Epithelial cell of prostate (primary cell): ENCODE measurements at regions not wholly inside any gene's neighbourhood (a gene's known extent, or its start where the extent isn't known, plus 50 kb on each side); places are given as distances from the start of the nearest gene placed in this dataset.
A peak's percentile ranks its signal among the peaks of the same experiment; 100 is the strongest.
"Not testable (repeated sequence)": the region's sequence is repeated elsewhere in the genome, so short reads cannot be mapped to it uniquely, and the experiment has no call there.

Experiments
- DNase-seq: peaks from one replicate; pipeline ENCODE4 v3.0.0-alpha.2; 2011; ENCODE audit warnings: low read depth, low spot score
- H3K27ac ChIP-seq: fragments of 450-650 bp; 2 replicates; pipeline ENCODE4 v1.5.1; 2017; ENCODE audit warnings: mild to moderate bottlenecking

DNA sequence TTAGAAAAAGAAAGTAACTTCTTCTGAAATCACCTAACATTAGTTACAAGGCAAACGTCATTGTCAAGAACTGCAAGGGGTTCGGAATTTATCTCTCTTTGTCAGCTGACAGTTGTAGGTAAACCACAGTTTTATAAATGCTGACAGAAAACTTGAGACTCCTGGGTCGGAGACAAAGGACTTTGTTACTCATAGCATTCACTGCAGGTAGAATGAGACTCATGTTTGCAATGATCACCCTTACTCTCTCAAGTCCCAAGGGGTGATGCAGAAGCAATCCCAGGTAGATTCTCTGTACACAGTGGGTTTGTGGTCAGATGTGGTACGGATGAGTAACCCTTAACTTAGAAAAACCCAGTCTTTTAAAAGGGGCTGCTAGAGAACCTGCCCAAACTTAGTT, 757.8 kb downstream of the TRIB2 start:
- H3K27ac ChIP-seq, result no peak overlapping the region
- DNase-seq, result no peak

DNA sequence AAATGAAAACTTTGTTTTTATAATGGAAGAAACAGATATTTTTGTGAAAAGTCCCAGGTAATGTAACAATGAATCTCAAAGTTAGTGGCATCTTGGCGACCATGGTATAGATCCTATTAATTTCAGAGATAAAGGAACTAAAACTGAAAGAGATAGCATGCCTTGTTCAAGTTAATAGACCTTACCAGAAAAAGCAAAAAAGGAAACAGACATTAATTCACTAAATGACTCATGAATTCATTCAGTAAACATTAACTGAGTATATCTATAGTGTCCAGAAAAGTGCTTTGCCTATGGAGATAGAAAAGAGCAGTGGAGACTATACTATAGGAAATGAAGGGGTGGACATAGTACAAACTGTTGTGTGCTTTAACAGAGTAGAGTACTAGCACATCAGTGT, 763.3 kb downstream of the TRIB2 start:
- no peak overlapping the region for H3K27ac ChIP-seq
- DNase-seq, result no peak

DNA sequence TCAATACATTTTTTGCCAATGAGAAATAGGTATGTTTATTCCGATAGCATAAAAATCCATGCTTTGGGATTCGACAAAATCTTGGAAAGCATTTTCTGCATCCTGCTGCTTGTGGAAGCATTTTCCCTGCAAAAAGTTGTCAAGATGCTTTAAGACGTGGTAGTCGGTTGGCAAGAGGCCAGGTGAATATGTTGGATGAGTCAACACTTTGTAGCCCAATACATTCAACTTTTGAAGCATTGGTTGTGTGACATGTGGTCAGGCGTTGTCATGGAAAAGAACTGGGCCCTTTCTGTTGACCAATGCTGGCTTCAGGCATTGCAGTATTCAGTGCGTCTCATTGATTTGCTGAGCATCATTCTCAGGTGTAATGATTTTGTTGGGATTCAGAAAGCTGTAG, 764.5 kb downstream of the TRIB2 start:
- no peak for DNase-seq
- no peak overlapping the region for H3K27ac ChIP-seq

DNA sequence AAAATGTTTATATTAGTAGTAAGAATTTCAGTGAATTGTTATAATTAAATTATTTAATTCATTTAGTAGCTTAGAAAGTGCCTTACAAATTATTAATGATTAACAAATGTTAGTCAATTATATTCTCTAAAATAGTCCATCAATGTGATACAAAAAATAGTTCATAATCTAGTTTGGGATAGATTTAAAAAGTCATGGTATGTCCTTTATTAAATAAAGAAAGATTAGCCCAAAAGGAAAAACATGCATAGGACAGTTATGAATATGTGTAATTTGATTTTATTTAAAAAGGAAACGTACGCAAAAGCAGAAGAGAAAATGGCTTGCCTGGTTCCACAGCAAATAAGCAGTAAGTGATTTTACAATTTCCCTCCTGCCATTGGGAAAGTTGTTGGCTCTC, 768.5 kb downstream of the TRIB2 start:
- H3K27ac ChIP-seq, result no peak overlapping the region
- DNase-seq, result no peak

DNA sequence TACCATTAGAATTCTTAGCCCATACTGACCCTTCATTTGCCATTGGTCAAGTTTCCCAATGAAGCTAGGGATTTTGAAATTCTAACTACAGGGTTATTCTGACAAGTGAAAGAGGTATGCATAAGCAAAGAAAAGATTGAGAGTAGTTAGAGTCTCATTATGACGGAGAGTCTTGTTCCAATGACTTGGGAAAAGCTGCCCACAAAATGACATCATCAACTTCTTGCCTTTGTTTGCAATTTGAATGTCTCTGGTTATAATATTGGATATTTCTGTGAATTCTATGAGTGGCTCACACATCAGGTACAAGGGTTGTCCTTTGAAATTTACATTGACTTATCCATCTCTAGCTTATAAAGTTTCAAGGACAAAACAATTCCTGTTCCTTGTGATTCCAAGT, 772.2 kb downstream of the TRIB2 start:
- DNase-seq, result no peak
- H3K27ac ChIP-seq, result no peak overlapping the region

DNA sequence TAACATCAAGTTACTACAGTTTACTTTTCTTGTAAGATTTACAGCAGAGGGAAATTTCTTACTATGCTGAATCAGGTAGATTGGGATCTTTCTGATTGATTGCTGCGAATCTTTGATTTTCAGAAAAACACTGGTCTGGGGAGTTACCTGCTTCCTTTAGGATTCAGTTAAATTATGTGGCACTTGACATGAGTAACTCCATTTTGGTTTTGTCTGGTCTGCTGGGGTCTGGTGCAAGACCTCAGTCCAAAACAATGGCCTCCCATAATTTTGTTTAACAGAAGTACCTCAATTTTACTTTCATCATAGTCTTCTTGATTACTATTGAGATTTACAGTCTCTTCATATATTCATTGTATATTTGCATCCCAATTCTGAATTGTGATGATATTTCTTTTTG, 775.5 kb downstream of the TRIB2 start:
- no peak for DNase-seq
- H3K27ac ChIP-seq, result no peak overlapping the region

DNA sequence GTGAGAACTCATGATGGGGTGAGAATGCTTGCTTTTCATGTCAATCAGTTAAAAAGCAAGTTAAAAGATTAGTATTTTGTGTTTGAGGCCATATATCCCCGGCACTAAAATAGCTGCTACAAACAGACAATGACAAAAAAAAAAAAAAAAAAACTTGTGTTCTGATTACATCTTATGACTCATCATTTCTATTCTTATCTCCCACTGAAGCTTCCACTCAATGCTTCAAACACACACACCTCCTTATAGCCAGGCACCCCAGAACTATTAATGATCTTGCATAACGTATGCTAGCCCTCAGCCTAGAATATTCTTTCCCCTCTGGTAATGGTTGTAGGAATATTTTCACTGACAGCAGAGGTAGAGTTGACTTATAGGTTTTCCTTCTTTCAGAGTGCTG, 778.3 kb downstream of the TRIB2 start:
- no peak for DNase-seq
- no peak overlapping the region for H3K27ac ChIP-seq

DNA sequence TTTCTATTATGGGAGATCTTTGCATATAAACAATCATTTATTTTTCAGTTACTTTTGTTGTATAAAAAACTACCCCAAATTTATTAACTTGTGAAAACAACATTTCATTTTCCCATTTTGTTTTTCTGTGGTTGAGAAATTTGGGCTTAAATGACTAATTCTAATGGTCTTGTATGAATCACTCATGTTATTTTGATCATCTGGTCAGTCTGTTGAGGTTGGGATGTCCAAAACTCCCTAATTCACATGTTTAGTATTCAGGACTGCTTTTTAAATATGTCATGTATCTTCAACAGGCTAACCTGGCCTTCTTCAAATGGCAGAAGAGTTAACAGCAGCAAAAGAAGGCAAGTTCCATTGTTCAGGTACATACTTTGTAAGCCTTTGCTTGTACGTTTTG, 788.1 kb downstream of the TRIB2 start:
- H3K27ac ChIP-seq, result no peak overlapping the region
- no peak for DNase-seq

DNA sequence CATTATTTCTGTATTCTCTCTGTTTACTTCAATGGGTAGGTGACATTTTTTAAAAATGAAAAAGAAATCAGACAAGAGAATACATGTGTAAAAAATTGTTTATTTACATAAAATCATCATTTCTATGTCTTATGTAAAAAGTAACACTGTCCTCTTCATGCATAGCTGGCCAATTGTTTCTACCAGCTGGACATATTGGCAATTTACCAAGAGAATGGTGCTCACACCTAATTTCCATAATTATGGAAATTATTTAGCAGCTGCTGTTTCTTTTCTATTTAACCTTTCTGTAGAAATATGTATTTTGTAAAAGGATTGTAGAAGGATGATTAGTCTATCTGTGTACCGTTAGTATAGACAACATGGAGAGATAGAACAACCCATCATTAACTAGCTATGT, 791.9 kb downstream of the TRIB2 start:
- no peak for DNase-seq
- no peak overlapping the region for H3K27ac ChIP-seq

DNA sequence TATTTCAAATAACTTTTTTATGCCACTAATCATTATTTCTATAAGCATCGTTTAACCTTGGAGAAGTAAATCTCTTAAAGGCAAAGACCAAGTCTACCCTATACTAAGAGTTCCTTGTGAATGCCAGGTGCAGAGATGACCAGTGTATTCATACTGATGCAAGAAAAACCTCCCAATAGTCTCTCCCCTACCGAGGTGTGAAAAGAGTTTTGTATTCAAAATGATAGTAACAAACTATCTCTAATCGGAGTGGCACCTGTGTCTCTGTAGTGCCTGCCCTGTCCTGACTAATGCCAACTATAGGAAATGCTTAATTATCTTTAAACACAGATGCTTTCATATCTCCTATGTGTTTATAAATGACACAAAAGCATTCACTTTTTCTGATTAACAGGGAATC, 798.5 kb downstream of the TRIB2 start:
- no peak overlapping the region for H3K27ac ChIP-seq
- DNase-seq, result no peak

DNA sequence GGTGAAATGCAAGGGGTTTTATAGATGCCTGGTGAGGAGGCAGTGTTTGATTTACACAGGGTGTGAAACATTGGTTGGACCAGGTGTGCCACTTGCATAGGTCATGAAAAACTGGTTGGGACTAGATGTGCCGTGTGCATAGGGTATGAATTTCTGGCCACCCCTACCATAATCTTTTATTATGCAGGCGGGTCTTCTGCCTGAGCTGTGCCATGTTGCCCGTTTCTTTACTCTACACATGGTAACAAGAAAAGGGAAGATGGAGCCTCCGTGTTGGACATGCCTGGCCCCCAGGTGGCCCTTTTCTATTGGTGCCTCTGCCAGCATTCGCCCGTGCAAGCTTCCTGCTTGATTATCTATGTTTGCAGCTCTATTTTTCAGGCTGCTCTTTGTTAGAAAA, 805.4 kb downstream of the TRIB2 start:
- no peak for DNase-seq
- H3K27ac ChIP-seq, result no peak overlapping the region

DNA sequence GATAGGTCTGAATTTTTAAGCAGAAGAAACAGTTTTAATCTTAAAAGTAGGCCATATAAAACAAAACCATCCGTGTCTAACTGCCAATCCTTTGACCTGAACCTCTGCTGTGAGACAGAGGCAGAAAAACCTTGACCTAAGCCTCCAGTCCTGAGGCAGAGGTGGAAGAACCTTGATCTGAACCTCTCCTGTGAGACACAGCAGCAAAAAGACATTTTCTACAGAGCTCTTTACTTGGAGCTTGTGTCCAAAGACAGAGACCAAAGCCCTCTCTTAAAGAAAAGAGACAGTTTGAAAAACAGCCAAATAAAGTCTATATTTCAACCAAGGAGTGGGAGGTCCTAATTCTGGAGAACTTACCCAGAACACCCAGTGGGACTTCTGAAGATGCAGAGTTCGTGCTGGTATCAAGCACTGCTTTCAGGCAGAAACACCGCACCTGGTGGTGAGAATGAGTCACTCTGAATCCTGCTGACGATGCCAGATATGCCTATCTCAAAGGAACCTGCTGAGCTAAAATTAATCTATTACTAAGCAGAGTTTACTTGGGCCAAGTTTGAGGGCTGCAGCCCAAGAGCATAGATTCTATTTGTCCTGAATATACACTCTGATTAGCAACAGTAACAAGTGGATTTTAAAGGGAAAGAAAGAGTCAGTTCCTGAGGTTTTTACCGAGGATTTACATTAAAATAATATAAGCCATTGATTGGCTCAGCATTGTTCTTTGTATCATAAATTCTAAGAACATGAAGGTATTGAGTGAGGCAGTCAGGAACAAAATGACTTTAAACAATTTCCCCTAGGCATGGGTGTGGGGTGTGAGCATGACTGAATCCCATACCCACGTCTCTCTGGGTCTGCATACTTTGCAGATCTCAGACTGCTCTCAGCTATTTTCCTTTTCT, 806.4 kb downstream of the TRIB2 start:
- peak; percentile 51 for DNase-seq
- peak overlapping the region; percentile 17 for H3K27ac ChIP-seq

DNA sequence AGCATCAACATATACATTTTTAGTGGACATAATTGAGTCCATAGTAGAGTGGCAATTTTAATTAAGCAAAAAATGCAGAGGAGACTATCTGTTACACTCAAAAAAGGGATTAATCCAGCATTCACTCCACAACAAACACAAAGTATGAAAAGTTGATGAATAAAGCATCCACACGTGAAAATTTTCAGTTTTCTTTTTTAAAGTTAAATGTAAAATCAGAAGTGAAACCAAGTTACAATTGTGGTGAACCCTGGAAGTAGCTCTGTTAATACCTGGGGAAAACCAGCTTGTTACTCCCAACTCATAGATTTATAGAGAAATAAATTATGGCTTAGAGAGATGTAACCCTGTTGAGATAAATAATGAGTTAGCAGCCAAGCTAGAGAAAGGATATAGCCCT, 807.8 kb downstream of the TRIB2 start:
- no peak for DNase-seq
- H3K27ac ChIP-seq, result no peak overlapping the region

DNA sequence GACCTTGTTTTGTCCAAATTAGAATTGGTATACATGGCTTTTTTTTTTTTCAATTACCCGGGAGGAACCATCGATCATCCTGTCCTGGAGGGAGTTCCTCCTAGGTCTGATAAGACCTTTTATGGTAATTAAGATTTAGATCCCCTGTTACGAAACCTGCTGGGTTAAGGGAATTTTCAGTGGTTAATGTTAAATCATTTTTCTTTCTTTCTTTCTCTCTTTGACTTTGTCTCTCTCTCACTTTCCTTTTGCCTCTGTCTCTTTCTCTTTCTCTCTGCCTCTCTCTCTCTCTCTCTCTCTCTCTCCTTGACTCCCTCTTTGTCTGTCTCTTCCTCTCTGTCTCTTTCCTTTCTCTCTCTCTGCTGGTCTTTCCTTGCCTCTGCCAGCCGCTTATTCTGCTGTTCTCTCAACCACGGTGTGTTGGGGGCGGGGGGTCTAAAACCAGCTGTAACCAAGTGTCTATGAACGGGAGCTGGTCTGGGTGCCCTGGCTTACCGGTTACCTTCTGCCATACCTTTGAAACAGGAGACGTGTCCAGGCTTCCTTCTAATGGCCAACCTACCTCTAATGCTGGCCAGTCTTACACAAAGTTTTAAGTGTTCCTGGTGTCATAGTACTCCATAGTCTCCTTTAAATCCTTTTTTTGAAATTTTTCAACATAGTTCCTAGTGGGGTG, 815.1 kb downstream of the TRIB2 start:
- DNase-seq, H3K27ac ChIP-seq: not testable (repeated sequence)

DNA sequence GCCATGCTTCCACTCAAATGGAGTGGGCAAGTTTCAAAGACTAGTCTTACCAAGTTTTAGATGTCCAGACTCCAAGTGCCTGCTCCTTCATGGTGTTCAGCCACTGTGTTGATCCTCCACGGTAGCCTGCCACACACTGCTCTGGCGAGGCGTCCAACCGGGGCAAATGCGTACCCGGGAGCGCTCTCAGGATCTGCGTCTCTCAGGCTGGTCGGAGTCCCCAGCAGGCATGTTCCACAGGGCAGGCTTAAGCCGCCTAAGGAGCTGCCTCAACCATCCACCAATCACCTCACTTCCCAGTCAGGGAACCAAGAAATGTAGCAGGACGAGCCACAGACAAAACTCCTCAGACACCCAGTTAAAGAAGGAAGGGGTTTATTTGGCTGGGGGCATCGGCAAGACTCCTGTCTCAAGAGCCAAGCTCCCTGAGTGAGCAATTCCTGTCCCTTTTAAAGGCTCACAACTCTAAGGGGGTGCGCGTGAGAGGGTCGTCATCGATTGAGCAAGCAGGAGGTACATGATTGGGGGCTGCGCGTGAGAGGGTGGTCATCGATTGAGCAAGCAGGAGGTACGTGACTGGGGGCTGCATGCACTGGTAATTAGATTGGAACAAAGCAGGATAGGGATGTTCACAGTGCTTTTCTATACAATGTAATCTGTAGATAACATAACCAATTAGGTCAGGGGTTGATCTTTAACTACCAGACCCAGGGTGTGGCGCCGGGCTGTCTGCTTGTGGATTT, 816.2 kb downstream of the TRIB2 start:
- not testable (repeated sequence) for H3K27ac ChIP-seq, DNase-seq

DNA sequence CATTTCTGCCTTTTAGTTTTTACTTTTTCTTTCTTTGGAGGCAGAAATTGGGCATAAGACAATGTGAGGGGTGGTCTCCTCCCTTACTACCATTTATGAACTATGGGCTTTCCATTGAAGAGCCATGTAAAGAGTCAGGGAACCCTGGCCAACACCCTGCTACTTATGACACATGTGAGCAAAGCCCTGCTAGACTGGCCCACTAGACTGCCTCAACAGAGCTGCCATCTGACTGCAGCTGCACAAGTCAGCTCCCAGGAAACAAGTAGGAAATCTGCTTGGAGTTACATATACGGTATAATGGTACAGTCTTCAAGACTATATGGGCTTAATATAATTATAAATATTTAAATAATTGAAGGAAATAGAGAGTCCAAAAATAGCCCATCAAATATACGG, 816.8 kb downstream of the TRIB2 start:
- no peak for DNase-seq
- no peak overlapping the region for H3K27ac ChIP-seq

DNA sequence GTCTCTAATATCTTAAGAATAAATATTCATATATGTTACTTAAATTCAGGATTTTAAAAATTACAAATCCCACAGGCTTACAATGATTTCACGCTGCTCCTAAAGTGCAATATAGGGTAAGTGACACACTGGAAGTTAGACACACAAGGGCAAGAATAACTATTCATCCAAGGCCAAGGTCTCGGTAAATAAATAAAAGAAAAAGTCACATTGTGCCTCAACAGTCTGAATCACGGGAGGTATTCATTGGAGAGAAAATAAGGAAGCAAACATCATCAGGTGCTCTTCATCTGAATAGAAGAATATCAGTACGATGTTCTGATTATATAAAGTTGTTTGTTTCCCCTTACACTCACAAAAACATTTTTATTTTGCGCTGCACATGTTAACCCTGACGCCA, 820.2 kb downstream of the TRIB2 start:
- no peak overlapping the region for H3K27ac ChIP-seq
- no peak for DNase-seq

DNA sequence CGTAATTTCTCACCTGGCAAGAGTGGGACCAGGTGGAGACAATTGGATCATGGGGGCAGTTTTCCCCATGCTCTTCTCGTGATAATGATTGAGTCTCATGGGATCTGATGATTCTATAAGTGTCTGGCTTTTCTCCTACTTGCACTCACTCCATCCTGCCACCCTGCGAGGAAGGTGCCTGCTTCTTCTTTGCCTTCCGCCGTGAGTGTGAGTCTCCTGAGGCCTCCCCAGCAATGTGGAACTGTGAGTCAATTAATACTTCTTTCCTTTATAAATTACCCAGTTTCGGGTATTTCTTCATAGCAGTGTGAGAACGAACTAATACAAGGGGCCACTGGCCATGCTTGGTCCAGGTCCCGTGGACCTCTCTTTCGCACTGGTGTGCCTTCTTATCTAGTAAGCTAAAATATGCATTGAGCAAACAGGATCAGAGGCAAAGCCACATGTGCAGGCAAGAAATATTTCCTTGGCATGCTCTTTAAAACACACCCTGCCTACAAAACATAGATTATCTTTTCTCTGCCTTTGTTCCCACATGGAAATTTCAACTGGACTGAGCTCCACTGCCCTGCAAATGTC, 821.1 kb downstream of the TRIB2 start:
- no peak overlapping the region for H3K27ac ChIP-seq

DNA sequence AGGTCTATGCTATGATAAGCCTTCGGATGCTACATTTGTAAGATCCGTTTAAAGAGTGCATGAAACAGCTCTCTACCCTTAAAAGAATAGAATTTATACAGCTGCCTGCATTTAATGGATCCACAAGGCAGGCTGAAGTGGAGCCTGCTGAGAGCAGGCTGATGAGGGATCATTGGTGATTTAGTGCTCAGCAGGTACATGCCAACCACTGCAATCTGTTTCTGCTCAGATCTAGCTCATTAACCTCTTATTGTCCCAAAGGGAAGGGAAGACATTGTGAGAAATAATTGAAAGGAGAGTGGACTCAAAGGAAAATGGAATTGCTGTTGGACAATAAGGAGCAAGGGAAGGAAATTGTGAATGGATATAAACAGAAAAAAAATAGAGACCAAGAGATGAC, 822.6 kb downstream of the TRIB2 start:
- no peak overlapping the region for H3K27ac ChIP-seq
- DNase-seq, result no peak

More for the DNA sequence above, 821.1 kb downstream of the TRIB2 start:
- no peak for DNase-seq

DNA sequence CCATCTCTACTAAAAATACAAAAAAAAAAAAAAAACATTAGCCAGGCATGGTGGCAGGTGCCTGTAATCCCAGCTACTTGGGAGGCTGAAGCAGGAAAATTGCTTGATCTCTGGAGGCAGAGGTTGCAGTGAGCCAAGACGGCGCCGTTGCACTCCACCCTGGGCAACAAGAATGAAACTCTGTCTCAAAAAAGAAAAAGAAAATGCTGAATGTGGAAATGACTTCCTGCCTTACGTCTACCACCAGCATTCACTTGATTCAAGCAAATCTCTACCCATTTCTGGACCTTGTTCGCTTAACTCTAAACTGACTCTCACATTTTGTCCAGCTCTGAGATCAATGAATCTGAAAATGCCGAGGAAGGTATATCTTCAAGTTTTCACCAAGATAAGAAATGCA, 825.3 kb downstream of the TRIB2 start:
- H3K27ac ChIP-seq, result no peak overlapping the region
- DNase-seq, result no peak

DNA sequence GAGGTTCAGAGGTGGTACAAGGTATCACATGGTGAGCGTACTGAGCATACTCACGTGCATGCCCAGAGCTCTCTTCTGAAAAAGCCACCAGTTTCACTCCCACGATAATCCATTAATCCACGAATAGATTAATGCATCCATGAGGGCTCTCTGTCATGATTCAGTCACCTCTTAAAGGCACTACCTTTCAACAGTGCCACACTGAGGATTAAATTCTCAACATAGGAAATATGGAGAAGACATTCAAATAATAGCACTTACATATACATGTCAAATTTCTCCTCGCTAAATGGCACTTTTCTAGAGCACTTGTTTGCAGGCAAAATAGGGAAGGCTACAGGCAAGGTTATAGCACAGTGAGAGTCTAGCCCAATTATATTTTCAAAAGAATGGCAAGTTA, 825.9 kb downstream of the TRIB2 start:
- H3K27ac ChIP-seq, result no peak overlapping the region
- no peak for DNase-seq
